HCT116 (cell line): ENCODE measurements at regions not wholly inside any gene's neighbourhood (a gene's known extent, or its start where the extent isn't known, plus 50 kb on each side); places are given as distances from the start of the nearest gene placed in this dataset.

Source experiments
- CBX3 ChIP-seq: IDR thresholded peaks from 2 replicates; pipeline ENCODE4 v1.6.1; 2012; ENCODE audit warnings: low read depth
- CTCF ChIP-seq, 3 experiments: fragments of 200-600 bp in 1 of 3; sonication (generic) in 1 of 3; IDR thresholded peaks in 2 of 3; conservative IDR thresholded peaks in 1 of 3; 2 replicates each; pipeline ENCODE4 v1.5.1; 2012 to 2017; ENCODE audit warnings: low read depth in 2 of 3, low read length in 2 of 3, antibody characterized with exemption in 1 of 3, borderline replicate concordance in 1 of 3, control low read depth in 1 of 3, mild to moderate bottlenecking in 1 of 3, mixed read lengths in 1 of 3, mixed run types in 1 of 3, moderate library complexity in 1 of 3; ENCODE audit not compliant: insufficient read depth in 1 of 3
- EZH2phosphoT487 ChIP-seq: fragments of 200-600 bp; IDR thresholded peaks from 2 replicates; pipeline ENCODE4 v1.6.1; 2018; ENCODE audit warnings: antibody characterized with exemption, borderline replicate concordance
- FOSL1 ChIP-seq: IDR thresholded peaks from 2 replicates; pipeline ENCODE4 v1.6.1; 2012; ENCODE audit warnings: low read depth
- MAX ChIP-seq: IDR thresholded peaks from 2 replicates; pipeline ENCODE4 v1.6.1; 2012

- TF ChIP-seq FOSL1 = no peak
- no peak for TF ChIP-seq CBX3
- TF ChIP-seq MAX = no peak
- TF ChIP-seq CTCF (IDR thresholded peaks at IDR 0.05 in 2 of 3, conservative IDR thresholded peaks at IDR 0.05 in 1 of 3; ENCODE audit: borderline replicate concordance in 1 of 3, insufficient read depth in 1 of 3, low read depth in 2 of 3, low read length in 2 of 3) = no peak
- TF ChIP-seq EZH2phosphoT487 = no peak
Observed at GRCh38 chr3:14343338-14344112, 58.9 kb upstream of the SLC6A6 start.
